ENCODE measurements at regions not wholly inside any gene's neighbourhood (a gene's known extent, or its start where the extent isn't known, plus 50 kb on each side); places are given as distances from the start of the nearest gene placed in this dataset.

GRCh38 chr10:71045936-71046335 lies 157.6 kb upstream of the PCBD1 start:
- TF ChIP-seq CTCF (conservative IDR thresholded peaks at IDR 0.05; ENCODE audit: low read depth, low read length), result no peak
- TF ChIP-seq USF2 (IDR thresholded peaks at IDR 0.05; ENCODE audit: low read depth, low read length), result no peak

Data from IMR-90 (cell line).